ENCODE measurements at regions not wholly inside any gene's neighbourhood (a gene's known extent, or its start where the extent isn't known, plus 50 kb on each side); places are given as distances from the start of the nearest gene placed in this dataset.
"Not testable (repeated sequence)": the region's sequence is repeated elsewhere in the genome, so short reads cannot be mapped to it uniquely, and the experiment has no call there.

DNA sequence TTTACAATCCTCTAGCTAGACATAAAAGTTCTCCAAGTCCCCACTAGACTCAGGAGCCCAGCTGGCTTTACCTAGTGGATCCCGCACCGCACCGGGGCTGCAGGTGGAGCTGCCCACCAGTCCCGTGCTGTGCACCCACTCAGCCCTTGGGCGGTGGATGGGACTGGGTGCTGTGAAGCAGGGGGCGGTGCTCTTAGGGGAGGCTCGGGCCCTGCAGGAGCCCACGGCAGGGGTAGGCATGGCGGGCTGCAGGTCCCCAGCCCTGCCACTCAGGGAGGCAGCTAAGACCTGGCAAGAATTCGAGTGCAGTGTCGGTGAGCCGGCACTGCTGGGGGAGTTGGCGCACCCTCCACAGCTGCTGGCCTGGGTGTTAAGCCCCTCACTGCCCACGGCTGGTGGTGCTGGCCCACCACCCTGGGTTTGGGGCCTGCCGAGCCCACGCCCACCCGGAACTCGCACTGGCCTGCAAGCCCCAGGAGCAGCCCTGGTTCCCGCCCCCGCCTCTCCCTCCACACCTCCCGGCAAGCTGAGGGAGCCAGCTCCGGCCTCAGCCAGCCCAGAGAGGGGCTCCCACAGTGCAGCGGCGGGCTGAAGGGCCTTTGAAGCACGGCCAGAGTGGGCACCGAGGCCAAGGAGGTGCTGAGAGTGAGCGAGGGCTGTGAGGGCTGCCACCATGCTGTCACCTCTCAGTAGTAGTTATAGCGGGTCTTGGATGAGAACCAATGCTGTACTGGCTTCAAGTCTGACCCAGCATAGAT is 255.2 kb downstream of the CDH7 start:
- DNase-seq (ENCODE audit: low read depth): no peak

DNA sequence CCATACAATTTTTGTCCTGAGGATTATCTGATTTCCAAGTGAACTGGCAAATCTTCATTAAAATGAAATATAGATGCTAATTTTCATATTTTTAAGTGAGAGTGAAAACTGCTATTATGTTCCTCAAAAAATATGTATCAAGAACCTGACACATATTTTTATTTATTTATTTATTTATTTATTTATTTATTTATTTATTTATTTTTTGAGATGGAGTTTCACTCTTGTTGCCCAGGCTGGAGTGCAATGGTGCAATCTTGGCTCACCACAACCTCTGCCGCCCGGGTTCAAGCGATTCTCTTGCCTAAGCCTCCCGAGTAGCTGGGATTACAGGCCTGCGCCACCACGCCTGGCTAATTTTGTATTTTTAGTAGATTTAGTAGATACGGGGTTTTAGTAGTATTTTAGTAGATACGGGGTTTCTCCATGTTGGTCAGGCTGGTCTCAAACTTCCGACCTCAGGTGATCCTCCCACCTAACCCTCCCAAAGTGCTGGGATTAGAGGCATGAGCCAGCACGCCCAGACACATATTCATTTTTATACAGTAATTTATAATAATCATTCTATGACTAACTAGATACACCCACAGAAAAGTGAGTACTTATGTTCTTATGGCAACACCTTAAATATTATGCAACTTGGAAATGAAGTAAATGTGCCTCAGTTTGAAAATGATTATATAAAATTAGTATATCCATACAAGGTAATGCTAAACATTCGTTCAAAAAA is 248.3 kb downstream of the CDH7 start:
- DNase-seq (ENCODE audit: low read depth): not testable (repeated sequence)

DNA sequence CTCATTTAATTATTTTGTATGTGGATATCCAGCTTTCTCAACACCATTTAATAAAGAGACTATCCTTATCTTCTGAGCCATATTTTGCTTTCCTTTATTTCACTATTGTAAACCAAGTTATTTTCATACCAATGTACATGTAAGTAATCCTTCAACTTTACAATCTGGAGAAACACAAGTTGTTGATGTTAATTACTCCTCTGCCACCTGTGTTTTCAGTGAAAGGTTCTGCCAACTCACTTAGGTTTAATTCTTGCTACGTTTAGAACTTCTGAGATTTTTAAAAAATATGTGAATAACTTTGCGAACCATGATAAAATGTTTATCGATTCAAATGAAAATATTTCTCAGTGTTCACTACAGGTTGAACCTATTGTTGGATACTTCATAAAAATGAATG is 244.4 kb downstream of the CDH7 start:
- DNase-seq (ENCODE audit: low read depth): no peak

DNA sequence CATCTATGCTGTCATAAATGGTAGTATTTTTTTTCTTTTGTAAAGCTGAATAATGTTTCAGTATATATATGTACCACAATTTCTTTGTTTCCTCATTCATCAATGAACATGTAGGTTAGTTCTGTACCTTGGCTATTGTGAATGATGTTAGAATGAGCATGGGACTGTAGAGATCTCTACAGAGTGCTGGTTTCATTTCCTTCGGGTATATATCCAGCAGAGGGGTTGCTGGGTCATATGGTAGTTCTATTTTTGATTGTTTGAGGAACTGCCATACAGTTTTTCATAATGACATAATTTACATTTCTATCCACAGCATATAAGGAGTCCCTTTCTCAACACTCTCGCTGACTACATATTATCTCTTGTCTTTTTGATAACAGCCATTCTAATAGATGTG is 243.5 kb downstream of the CDH7 start:
- no peak for DNase-seq (ENCODE audit: low read depth)

DNA sequence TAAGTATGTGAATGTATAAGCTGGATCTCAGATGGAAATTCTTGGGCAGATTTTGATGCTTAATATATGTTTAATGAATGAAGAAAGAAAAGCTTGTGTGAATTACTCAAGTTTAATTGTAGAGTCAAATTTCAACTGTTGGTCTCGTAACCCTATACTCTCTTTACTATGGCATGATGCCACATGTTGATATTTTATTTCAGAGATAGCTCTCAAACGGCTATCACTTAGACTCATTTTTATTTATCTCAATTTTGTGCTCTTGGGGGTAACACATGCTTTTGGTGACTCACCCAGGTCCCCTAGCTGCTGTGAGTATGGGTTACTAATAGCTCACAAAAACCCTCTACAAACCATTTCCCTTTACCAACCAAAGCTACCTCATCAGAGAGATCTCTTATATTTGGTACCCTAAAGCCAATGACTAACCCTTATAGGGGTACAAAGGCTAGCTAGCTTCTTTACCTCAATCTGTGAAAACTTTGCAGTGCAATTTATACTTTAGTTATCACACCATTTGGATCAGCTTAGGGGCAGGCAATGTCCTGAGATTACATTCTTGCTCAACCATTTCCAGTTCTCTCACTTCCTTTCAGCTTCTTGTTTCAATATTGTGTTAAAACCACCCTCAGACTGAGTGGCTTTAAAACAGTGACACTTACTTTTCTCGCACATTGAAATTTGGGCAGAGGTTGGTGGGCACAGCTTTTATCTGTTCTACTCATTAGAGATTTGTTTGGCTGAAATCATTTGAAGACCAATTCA is 240.3 kb downstream of the CDH7 start:
- DNase-seq (ENCODE audit: low read depth): no peak

DNA sequence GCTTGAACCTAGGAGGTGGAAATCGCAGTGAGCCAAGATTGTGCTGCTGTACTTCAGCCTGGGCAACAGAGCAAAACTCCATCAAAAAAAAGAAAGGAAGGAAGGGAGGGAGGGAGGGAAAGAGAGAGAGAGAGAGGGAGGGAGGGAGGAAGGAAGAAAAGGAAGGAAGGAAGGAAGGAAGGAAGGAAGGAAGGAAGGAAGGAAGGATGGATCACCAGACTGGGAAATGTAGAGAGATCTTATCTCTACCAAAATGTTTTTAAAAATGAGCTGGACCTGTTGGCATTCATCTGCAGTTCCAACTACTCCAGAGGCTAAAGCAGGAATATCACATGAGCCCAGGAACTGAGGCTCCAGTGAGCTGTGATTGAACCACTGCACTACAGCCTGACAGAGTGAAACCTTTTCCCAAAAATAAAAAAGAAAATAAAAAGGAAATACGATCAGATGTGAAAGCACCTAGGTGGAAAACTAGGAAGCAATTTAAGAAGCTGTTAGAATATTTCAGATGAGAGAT is 239.4 kb downstream of the CDH7 start:
- DNase-seq (ENCODE audit: low read depth): no peak

DNA sequence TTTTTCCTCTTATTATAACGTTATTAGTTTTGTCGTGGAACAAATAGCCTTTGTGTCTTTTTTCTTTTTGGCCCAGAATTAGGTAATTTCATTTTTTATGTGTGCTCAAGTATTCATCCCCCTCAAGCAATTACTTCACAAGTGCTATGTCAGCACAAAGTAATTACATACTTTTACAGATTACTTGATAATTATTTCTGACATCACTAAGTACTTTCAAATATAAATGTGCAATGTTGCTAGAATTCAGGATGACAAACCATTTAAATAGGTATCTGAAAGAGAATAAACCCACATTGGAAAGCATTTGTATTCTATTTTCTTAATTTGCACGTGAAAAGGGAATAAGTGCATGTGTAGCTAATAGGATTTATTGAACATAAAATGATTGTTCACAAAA is 238.2 kb downstream of the CDH7 start:
- no peak for DNase-seq (ENCODE audit: low read depth)

DNA sequence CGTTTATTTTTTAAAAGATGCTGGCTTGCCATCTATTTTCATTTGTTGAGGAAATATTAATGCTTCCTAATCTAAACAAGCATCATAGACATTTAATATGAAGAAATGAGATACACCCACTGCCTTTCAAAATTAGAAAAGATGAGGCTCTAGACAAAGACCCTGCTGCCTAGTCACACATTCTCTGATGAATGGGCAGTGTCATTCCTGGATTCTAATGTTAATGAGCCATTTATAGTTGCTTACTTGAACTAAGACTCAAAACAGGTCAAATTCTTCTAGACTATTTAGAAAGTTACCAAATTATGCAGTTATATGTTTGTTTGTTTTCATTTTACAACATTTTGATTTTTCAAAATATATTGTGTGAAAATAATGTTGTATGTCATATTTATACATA is 237.6 kb downstream of the CDH7 start:
- no peak for DNase-seq (ENCODE audit: low read depth)

DNA sequence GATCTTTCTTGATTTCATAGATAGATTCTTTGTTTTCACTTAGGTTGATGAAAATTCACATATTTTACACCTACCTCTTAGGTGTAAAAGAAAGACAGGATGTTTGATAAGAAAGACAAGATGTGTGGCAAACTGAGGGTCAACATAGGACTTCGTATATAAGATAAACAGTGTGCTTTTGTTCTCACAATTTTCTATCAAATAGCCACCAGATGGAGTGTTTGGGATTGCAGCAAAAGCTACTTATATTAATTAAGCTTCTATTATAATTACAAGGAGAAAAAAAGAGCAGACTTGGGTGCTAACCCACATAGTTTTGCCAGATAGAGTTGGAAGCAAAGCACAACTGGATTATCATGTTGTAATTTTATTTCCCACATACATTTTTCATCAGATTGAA is 232.9 kb downstream of the CDH7 start:
- DNase-seq (ENCODE audit: low read depth): no peak

DNA sequence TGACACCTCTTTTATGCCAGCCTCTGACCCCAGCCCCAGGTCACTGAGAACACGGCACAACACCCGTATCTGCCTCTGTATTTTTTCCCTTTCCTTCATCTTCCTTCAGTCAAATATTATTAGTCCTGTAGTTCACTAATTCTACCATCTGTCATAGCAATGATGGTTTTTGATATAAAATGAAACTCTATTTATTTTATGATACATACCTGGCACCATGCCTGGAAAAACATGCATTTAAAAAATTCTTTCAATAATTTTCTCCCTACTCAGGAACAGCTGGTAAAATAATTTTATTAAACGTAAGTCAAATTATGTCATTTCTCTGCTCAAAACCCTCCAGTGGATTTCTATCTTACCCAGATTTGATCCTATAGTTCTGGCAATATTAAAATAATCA is 224.7 kb downstream of the CDH7 start:
- DNase-seq (ENCODE audit: low read depth): peak; percentile 16

DNA sequence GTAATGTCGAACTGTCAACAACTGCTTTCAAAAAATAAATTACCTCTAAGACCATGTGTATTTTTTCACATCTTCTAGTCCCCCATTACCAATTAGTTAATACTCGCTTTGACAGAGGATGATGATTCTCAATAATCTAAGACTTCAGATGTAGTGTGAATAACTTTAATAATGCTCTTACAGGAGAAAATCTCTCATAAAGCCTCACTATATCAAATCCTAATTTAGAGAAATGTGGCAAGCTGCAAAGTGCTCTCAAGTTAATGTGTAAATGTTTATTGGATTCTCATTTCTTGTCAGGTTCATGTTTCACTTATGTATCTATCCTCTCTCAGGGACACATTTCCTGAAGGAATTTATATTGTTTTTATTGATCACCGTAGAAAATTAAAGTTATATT is 223.9 kb downstream of the CDH7 start:
- DNase-seq (ENCODE audit: low read depth): no peak

DNA sequence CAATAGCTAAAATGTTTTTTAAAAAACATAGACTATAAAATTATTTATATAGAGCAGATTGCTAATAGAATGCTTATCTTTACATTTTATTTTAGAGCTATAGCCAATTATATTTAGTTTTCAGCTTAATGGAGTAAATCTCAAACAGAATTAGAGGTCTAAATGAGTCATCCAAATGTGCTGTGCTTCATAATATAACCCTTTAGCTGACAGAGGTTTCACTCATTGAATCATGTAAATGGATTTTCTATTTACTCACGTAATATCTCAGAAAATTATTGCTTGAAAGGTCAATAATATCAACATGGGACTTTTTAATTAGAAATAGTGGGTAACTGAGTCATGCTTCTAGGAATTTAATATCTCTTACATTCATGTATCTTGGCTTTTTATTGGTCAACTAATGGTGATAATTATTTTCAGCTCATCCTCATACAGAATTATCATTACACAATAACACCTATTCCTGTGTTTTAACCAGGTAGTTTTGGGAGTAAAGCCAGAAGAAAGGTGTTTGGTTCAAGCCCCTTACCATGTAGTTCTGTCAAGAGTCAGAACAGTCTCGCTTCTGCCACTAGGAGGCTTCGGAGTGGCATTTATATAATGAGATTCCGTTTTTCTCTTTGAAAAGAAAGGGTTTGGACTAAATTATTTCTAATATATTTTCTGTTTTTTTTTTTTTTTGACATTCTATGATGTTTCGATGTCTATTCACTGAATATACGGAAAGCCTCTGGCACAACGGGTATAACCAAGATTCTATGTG is 217.6 kb downstream of the CDH7 start:
- DNase-seq (ENCODE audit: low read depth): no peak

DNA sequence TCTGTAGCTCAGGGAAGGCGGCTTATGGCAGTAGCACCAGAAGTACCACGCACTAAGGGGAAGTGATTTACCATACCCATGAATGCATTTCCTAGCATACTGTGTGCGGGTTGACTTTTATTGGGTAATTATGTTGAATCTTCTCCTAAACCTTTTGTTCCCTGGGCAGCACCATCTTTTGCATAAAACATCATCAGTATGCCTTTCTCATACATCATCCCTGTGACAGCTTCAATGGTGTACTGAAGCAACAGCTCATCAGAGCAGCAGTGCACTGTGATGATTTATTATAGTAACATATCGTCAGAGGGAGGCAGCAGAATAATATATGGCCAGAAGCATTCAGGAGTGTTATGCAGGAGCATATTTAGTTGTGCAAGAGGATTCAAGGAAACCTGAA is 204.9 kb downstream of the CDH7 start:
- DNase-seq (ENCODE audit: low read depth): no peak

DNA sequence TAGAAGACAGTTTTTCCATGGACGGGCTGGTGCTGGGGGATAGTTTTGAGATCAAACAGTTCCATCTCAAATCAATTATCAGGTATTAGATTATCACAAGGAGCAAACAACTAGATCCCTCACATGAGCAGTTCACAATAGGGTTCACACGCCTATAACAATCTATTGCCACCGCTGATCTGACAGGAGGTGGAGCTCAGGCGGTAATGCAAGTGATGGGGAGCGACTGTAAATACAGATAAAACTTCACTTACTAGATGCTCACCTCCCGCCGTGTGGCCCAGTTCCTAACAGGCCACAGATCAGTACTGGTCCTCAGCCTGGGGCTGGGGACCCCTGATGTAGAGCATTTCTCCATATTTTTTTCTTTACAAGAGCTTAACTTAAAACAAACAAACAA is 203.6 kb downstream of the CDH7 start:
- DNase-seq (ENCODE audit: low read depth): no peak

DNA sequence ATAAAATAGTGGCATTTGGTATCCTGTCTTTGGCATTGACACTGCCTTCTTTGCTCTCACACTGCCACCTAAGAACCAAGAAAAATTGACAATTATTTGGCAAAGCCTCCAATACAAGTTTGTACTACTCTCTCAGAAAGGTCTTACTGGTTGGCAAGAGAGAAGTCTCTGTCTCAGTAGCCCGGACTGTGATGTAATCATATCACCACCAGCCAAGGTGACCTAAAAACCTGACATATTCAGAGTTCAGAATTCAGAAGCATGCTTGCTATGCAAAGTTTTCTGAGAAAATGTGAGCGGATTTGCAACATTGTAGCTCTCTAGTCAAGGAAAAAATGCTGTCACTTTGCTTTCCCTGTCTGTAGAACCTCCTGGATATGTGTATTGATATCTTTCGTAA is 196.0 kb downstream of the CDH7 start:
- no peak for DNase-seq (ENCODE audit: low read depth)

DNA sequence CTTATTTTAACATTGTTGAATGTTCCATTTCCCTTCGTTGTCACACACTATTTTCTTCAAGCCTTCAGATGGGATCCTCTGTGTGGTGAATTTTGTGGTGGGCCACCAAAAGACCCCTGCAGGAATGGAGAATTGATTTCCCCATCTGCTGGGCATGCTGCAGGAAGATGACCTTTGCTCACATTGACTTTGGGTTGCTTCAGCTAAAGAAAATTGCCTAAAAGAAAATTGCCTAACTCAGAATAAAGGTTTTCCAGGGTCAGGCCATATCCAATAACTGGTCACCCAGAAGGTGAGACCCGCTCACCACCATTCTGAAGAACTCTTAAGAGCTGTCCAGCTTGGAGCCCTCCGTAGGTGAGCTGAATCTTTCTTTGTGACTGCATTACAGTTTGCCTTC is 192.5 kb downstream of the CDH7 start:
- no peak for DNase-seq (ENCODE audit: low read depth)

DNA sequence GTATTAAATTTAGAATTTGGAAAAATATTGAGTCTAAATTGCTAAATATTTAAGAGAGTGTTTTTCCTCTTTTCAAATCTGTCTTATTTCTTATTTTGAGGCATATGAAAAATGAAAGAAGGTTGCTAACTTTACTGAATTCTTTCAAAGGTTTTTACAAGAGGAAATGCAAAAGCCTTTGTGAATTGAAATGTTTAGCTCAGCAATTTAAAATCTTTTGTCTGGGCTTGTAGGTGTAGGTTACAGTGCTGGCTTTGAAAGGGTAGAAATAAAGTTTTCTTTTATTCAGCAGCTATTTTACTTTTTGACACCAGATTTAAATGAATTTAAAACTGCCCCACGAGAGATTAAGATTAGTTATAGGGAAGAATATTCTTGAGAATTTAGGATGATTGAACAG is 192.0 kb downstream of the CDH7 start:
- no peak for DNase-seq (ENCODE audit: low read depth)

DNA sequence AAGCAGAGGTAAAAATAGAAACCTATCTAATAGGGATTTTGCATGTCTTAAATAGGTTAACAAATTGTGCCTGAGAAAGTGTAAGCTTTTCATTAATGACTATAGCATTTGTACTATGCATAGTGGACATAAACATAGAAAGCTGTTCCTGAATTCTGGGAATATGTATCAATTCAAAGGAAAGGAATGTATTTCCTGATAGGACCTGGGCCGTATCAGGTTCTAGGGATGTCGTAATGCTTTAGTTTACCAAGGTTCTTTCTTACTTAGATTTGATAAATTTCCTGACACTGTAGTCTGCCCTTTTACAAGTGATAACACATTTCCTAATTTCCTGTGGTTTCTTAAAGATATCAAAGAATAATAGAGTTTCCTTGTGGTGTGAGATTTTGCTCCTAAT is 191.3 kb downstream of the CDH7 start:
- no peak for DNase-seq (ENCODE audit: low read depth)

DNA sequence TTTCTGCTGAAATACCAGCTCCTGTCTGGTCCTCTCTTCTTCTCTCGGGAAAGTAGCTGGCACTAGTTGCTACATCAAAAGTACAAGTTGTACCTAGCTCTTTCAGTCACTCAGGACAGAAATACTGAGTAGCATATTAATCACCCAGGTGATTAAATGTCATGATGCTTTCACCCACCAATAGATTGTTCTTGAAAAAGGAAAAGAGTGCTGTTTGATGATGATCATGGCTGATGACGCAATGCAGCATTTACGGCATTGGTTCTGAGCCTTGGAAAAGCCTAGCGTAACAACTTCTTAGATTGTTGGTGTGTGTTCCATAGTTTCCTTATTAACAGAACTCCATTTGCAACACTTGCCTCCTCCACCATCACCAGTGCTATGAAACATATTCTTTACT is 190.7 kb downstream of the CDH7 start:
- DNase-seq (ENCODE audit: low read depth): no peak
